GM10266 (cell line): ENCODE measurements at regions not wholly inside any gene's neighbourhood (a gene's known extent, or its start where the extent isn't known, plus 50 kb on each side); places are given as distances from the start of the nearest gene placed in this dataset.

Source experiments
- DNase-seq: peaks from one replicate; pipeline ENCODE4 v3.0.0; 2012; ENCODE audit errors: extremely low spot score
- CTCF ChIP-seq: IDR thresholded peaks from 2 replicates; pipeline ENCODE4 v1.5.1; 2012; ENCODE audit warnings: mild to moderate bottlenecking, low read depth; ENCODE audit not compliant: control insufficient read depth, insufficient read depth; ENCODE audit errors: missing control alignments

GRCh38 chr11:43101113-43101512 lies 210.7 kb upstream of the API5 start:
- no peak for TF ChIP-seq CTCF
- no peak for DNase-seq

- TF ChIP-seq CTCF: no peak
- DNase-seq: no peak
Measured at GRCh38 chr11:43116071-43116470, 195.7 kb upstream of the API5 start.

GRCh38 chr11:43119275-43119970 lies 192.4 kb upstream of the API5 start:
- no peak for DNase-seq
- no peak for TF ChIP-seq CTCF

- DNase-seq: no peak
- TF ChIP-seq CTCF: no peak
Measured at GRCh38 chr11:43122546-43122945, 189.2 kb upstream of the API5 start.

- no peak for DNase-seq
- no peak for TF ChIP-seq CTCF
Measured at GRCh38 chr11:43123443-43123842, 188.4 kb upstream of the API5 start.

- no peak for TF ChIP-seq CTCF
- no peak for DNase-seq
Measured at GRCh38 chr11:43124272-43124935, 187.4 kb upstream of the API5 start.

GRCh38 chr11:43129329-43129728 lies 182.5 kb upstream of the API5 start:
- DNase-seq: no peak

More at GRCh38 chr11:43129329-43129728, 182.5 kb upstream of the API5 start:
- no peak for TF ChIP-seq CTCF
